Myocyte (in vitro differentiated cells): ENCODE measurements at regions not wholly inside any gene's neighbourhood (a gene's known extent, or its start where the extent isn't known, plus 50 kb on each side); places are given as distances from the start of the nearest gene placed in this dataset.
A peak's percentile ranks its signal among the peaks of the same experiment; 100 is the strongest.
"Not testable (repeated sequence)": the region's sequence is repeated elsewhere in the genome, so short reads cannot be mapped to it uniquely, and the experiment has no call there.

Source experiments
- DNase-seq: peaks from one replicate; pipeline ENCODE4 v3.0.0-alpha.2; 2012; ENCODE audit warnings: low read depth

DNA sequence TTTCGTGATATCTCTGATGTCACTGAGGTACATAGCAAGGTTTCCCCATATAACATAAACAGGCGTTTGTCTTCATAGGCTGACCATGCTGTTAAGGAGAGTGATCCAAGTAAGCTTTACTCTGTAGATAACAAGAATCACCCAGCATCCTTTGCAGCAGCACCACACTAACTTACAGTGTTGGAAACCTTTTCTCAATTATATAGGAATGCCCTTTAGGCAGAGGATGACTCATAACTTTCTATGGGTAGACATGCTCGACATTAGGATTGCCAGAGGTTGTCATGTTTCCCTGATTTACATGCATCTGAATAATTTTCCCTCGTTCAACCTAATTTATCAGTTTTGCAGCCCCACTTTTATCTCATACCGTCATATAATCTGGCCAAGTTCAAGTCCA, 870.0 kb upstream of the CDH9 start:
- DNase-seq = no peak

DNA sequence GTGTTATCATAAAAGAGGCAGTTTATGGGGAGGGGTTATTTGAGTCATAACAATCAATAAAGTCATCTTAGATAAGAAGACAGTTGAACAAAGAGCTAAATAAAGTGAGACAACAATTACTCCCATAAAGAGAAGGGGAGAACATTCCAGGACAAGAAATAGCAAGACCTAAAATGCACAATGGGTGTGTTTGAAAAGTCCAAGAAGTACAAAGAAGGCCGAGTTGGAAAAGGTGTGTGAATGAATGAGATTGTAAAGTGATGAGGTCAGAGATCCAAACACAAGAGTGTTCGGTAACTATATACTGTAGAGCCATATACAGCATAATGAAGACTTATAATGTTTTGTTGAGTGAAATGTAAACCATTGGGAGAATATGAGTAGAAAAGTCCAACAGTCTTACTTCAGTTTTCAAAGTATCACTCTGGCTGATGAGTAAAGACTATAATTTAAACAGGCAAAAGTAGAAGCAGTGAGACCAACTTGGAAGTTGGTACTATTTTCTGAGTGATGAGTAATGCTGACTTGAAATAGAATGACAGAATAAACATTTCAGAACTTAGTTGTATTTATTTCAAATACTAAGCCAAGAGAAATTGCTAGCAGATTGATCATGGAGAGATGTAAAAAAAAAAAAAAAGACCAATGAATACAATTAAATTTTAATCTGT, 868.7 kb upstream of the CDH9 start:
- DNase-seq = peak; percentile 42

DNA sequence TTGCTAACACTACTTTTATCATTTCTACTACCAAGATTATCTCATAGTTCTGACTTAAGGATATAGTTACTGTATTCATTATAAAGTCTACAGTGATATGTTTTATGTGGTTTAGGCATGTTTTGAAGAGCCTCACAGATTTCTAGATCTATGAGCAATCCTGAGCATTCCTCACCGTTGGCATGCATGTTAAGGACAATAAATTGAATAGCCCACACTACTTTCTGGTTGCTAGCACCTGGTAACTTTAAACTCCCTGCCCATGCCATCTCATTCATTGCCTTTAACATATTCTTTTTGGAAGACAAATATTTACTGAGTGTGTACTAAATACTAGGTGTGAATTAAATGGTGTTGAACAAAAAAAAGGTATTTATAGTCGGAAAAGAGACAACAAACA, 868.1 kb upstream of the CDH9 start:
- no peak for DNase-seq

DNA sequence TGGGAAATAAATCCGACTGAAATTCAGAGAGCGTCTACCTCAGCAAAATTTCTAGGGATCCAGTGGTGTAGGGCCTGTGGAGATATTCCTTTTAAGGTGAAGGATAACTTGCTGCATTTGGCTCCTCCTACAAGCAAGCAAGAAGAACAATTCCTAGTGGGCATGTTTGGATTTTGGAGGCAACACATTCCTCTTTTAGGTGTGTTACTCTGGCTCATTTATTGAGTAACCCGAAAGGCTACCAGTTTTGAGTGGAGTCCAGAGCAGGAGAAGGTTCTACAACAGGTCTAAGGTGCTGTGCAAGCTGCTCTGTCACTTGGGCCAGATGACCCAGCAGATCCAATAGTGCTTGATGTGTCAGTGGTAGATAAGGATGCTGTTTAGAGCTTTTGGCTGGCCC, 862.4 kb upstream of the CDH9 start:
- no peak for DNase-seq

GRCh38 chr5:27876071-27876470, 837.7 kb upstream of the CDH9 start:
- no peak for DNase-seq

DNA sequence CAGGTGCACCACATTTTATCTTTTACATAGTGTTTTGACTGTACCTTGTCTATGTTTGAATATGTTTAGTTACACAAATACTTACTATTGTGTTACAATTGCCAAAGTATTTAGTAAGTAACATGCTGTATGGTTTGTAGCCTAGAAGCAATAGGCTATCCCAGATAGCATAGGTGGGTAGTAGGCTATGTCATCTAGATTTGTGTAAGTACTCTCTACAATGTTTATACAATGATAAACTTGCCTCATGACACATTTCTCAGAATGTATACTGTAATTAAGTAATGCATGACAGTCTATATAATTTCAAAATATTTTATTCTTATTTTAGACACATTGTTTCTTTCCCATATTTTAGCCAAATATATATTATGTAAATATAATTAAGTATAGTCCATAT, 836.8 kb upstream of the CDH9 start:
- DNase-seq = no peak

- DNase-seq = no peak
Measured at GRCh38 chr5:27868292-27868691, 829.9 kb upstream of the CDH9 start.

DNA sequence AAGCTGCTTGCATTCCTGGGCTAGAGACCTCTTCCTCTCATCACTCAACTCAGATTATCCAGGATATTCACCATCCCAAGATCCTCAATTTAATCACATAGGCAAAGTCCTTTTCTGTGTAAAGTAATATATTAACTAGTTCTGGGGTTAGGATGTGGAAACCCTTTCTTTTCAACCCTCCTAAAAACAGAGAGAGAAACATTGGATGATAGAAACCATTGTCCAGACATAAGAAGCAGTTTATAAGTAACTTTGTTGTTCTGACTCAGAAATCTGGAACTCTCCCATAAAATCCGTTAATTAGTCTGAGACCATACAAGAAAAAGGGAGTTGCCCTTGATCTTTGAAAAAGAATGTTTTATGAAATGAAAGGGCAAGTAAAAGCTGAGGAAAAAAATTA, 817.1 kb upstream of the CDH9 start:
- no peak for DNase-seq

- peak; percentile 26 for DNase-seq
Measured at GRCh38 chr5:27854243-27854852, 816.0 kb upstream of the CDH9 start.

DNA sequence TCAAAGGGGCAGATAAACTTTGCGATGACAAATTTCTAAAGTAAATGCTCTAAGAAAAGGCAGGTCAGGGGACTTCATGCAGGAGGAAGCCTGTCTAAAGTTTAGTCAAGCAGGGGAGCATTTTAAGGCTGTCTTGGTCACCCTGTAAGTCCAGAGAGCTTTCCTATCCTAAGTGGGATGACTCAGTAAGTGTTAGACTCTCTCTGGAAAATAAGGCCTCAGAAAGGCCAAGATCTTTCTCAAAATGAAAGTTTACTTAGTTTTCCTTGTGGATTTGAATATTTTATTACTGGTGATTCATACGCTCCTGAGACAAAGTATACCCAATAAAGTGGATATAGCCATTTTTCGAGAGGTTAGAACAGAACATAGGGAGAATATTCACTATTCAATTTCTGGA, 806.9 kb upstream of the CDH9 start:
- peak; percentile 9 for DNase-seq

GRCh38 chr5:27836704-27837103, 798.3 kb upstream of the CDH9 start:
- DNase-seq = not testable (repeated sequence)

- DNase-seq = no peak
Measured at GRCh38 chr5:27832886-27833285, 794.5 kb upstream of the CDH9 start.

GRCh38 chr5:27830546-27830945, 792.2 kb upstream of the CDH9 start:
- DNase-seq = peak; percentile 64

GRCh38 chr5:27821681-27822080, 783.3 kb upstream of the CDH9 start:
- peak; percentile 44 for DNase-seq

DNA sequence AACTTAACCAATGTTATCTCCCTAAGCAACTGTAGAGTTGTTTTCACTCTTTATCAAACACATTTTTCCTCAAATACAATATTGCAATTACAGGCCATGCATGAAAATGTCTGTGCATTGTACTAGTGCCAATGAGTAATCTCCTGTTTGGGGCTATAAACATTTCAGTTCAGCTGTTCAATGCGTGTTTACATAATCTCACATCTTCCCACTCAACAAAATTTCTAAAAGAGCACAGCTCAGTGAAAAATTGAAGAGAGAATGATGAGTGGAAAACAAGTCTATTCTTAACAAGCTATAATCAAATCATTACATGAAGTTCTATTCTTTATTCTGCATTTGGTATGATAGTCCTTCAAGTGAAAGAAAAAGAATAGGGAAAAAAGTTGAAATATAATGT, 780.5 kb upstream of the CDH9 start:
- no peak for DNase-seq

- no peak for DNase-seq
Measured at GRCh38 chr5:27814983-27815382, 776.6 kb upstream of the CDH9 start.

- no peak for DNase-seq
Measured at GRCh38 chr5:27814286-27814685, 775.9 kb upstream of the CDH9 start.

GRCh38 chr5:27810458-27810857, 772.1 kb upstream of the CDH9 start:
- peak; percentile 39 for DNase-seq

DNA sequence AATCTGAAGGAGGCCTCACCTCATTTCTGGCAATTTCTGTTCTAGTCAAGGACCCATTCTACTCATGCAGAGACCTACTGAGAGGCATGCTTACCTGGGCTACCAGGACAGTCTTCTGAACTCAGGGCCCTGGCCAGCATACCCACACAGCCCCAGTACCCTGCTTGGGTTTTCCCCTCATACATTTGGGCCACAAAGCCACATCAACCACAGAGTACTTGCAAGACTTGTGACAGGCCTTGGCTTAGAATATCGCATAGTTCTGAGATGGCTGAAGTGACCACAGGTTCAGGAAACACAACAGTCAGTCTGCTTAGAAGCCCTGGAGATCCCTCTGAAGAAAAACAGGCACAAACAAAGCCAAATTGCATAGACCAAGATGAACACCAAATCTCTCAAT, 758.8 kb upstream of the CDH9 start:
- no peak for DNase-seq

DNA sequence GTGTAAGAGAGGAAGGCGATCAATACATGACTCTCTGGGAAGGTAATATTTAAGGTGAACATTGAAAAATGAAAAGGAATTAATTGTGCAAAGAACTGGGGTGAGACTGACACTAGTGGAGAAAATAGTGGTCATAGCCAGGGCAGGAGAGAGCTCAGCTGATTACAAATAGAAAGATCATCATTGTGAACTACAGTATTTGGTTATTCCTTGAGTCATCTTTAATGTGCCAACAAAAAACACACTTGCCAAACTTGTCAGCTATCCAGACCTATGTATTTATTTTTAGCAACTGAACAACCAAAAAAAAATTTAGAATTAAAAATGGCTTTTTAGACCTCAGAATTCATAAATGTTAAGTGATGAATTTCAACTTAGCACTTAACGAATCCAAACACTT, 749.8 kb upstream of the CDH9 start:
- DNase-seq = no peak

DNA sequence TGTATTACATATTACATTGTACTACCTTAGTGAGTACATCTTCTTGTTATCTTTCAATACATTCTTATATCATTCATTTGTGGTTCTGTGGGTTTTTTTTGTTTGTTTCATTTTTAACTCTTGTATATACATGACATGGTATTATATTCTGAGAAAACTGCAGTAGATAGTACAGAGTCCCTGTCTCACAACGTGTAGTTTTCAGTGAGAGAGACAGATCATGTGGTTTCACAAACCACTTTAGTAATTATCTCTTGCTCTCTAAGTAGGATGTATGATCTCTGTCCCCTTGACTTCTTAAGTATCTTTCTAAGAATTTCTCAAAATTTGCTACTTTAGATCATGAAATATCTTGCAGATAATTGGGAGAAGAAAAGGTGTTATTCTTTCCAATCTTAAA, 745.9 kb upstream of the CDH9 start:
- DNase-seq = no peak

GRCh38 chr5:27778121-27778520, 739.7 kb upstream of the CDH9 start:
- no peak for DNase-seq

GRCh38 chr5:27773636-27774035, 735.2 kb upstream of the CDH9 start:
- DNase-seq = no peak

- no peak for DNase-seq
Measured at GRCh38 chr5:27773166-27773565, 734.8 kb upstream of the CDH9 start.
